Fibroblast of the aortic adventitia (primary cell): ENCODE measurements at regions not wholly inside any gene's neighbourhood (a gene's known extent, or its start where the extent isn't known, plus 50 kb on each side); places are given as distances from the start of the nearest gene placed in this dataset.

Experiments
- DNase-seq: peaks from one replicate; pipeline ENCODE4 v3.0.0-alpha.2; 2010; ENCODE audit warnings: low read depth
- H3K4me3 ChIP-seq: 2 replicates; pipeline ENCODE4 v1.5.1; 2011; ENCODE audit warnings: low read depth, mild to moderate bottlenecking, control low read depth, low read length, moderate library complexity
- CTCF ChIP-seq: IDR thresholded peaks from 2 replicates; pipeline ENCODE4 v1.5.1; 2011; ENCODE audit warnings: mild to moderate bottlenecking, low read length, control low read depth, inconsistent platforms; ENCODE audit not compliant: insufficient read depth

GRCh38 chr6:123747515-123747914, 56.1 kb upstream of the NKAIN2 start:
- no peak overlapping the region for H3K4me3 ChIP-seq
- TF ChIP-seq CTCF, result no peak
- no peak for DNase-seq

GRCh38 chr6:123745895-123746294, 57.8 kb upstream of the NKAIN2 start:
- peak; percentile 40 for DNase-seq
- H3K4me3 ChIP-seq, result no peak overlapping the region
- no peak for TF ChIP-seq CTCF

- no peak overlapping the region for H3K4me3 ChIP-seq
- DNase-seq, result no peak
- TF ChIP-seq CTCF, result no peak
These were observed 58.8 kb upstream of the NKAIN2 start for GRCh38 chr6:123744840-123745239.

GRCh38 chr6:123742626-123743025, 61.0 kb upstream of the NKAIN2 start:
- peak; percentile 4 for DNase-seq
- H3K4me3 ChIP-seq, result no peak overlapping the region
- TF ChIP-seq CTCF, result no peak

GRCh38 chr6:123733180-123733579, 70.5 kb upstream of the NKAIN2 start:
- no peak for TF ChIP-seq CTCF
- no peak overlapping the region for H3K4me3 ChIP-seq
- no peak for DNase-seq

GRCh38 chr6:123716506-123716905, 79.8 kb upstream of the TRDN start:
- DNase-seq, result peak; percentile 10
- TF ChIP-seq CTCF, result no peak
- no peak overlapping the region for H3K4me3 ChIP-seq
